K562 (cell line): ENCODE measurements at regions not wholly inside any gene's neighbourhood (a gene's known extent, or its start where the extent isn't known, plus 50 kb on each side); places are given as distances from the start of the nearest gene placed in this dataset.

Experiments used
- ATAC-seq: fragments of 200-7000 bp; cut with Tn5 transposase; 3 replicates; pipeline ENCODE4 v1.9.1; 2020; ENCODE audit warnings: moderate library complexity
- BruUV-seq: library from RNA; stranded (reverse); fragments of 400-500 nt; replicated peaks from 2 replicates; lab custom pipeline; 2021; lab: Mats Ljungman, UMichigan
- CTCF ChIA-PET: fragments of 300-600 bp; formaldehyde crosslinking; extraction: SDS; loops from one replicate; lab custom pipeline; 2021; ENCODE audit warnings: low intra/inter-chr PET ratio; lab: Yijun Ruan, JAX
- POLR2A ChIA-PET: fragments of 300-600, 350-650 bp; sonication (Branson Sonifier 250); formaldehyde crosslinking; extraction: SDS; loops from one replicate; lab custom pipeline; 2021; ENCODE audit warnings: antibody characterized with exemption, inconsistent platforms; lab: Yijun Ruan, JAX
- DNase-seq, 4 experiments: peaks; one replicate each; pipeline versions ENCODE4 v3.0.0 to v3.0.0-alpha.2; 2011 to 2018; ENCODE audit warnings: low spot score in 3 of 4, mixed read lengths in 3 of 4; ENCODE audit errors: extremely low read depth in 1 of 4
- FAIRE-seq: peaks from 2 replicates; lab custom pipeline; 2011; peaks lifted over from hg19 to GRCh38; lab: Jason Lieb, UNC
- H2AFZ ChIP-seq: 2 replicates; pipeline ENCODE4 v1.6.0; 2011; ENCODE audit warnings: low read depth, low read length, control low read depth, inconsistent platforms
- H3K27ac ChIP-seq: fragments of 200-600 bp; 3 replicates; pipeline ENCODE4 v1.8.0; 2011; ENCODE audit warnings: low read depth, mild to moderate bottlenecking, control low read depth, inconsistent platforms, low read length, moderate library complexity, mixed read lengths; ENCODE audit errors: extremely low read depth
- H3K27me3 ChIP-seq, 2 experiments: fragments of 300-600 bp in 1 of 2; 2 replicates in 1 of 2; 3 replicates in 1 of 2; pipeline versions ENCODE4 v1.6.0 to v1.8.0; 2011; ENCODE audit warnings: inconsistent platforms in 2 of 2, low read length in 2 of 2, mild to moderate bottlenecking in 1 of 2, mixed read lengths in 1 of 2, moderate library complexity in 1 of 2; ENCODE audit not compliant: control insufficient read depth in 2 of 2, insufficient read depth in 2 of 2
- H3K36me3 ChIP-seq: fragments of 300-600 bp; 3 replicates; pipeline ENCODE4 v1.8.0; 2011; ENCODE audit warnings: mild to moderate bottlenecking, low read length, inconsistent platforms; ENCODE audit not compliant: control insufficient read depth, insufficient read depth
- H3K4me1 ChIP-seq, 2 experiments: fragments of 200-600 bp in 1 of 2; replicated peaks in 1 of 2; 2 replicates in 1 of 2; 3 replicates in 1 of 2; pipeline versions ENCODE4 v1.5.1 to v1.8.0; 2011; ENCODE audit warnings: inconsistent platforms in 2 of 2, low read length in 2 of 2, mild to moderate bottlenecking in 1 of 2, mixed read lengths in 1 of 2, moderate library complexity in 1 of 2; ENCODE audit not compliant: control insufficient read depth in 2 of 2, insufficient read depth in 2 of 2
- H3K4me2 ChIP-seq: 2 replicates; pipeline ENCODE4 v1.6.1; 2011; ENCODE audit warnings: low read length, control low read depth, inconsistent platforms, mixed read lengths; ENCODE audit not compliant: insufficient read depth
- H3K4me3 ChIP-seq: fragments of 200-600 bp; sonication (generic), shearing (Covaris generic); 2 replicates; pipeline ENCODE4 v1.5.1; 2016; ENCODE audit warnings: control low read depth, inconsistent platforms
- H3K79me2 ChIP-seq: fragments of 200-600 bp; 3 replicates; pipeline ENCODE4 v1.8.0; 2011; ENCODE audit warnings: low read length, inconsistent platforms; ENCODE audit not compliant: control insufficient read depth, insufficient read depth
- H3K9ac ChIP-seq, 2 experiments: 2 replicates each; pipeline versions ENCODE4 v1.6.0 to v1.6.1; 2011; ENCODE audit warnings: low read depth in 2 of 2, low read length in 2 of 2, control low read depth in 1 of 2, inconsistent platforms in 1 of 2, mild to moderate bottlenecking in 1 of 2, mixed read lengths in 1 of 2; ENCODE audit not compliant: insufficient read depth in 1 of 2
- H3K9me1 ChIP-seq: one replicate; pipeline ENCODE4 v1.6.0; 2011; ENCODE audit warnings: inconsistent platforms, mild to moderate bottlenecking, low read length, moderate library complexity; ENCODE audit not compliant: control insufficient read depth, insufficient read depth
- H3K9me3 ChIP-seq: replicated peaks from 2 replicates; pipeline ENCODE4 v1.5.1; 2011; ENCODE audit warnings: low read depth, low read length, inconsistent platforms; ENCODE audit not compliant: control insufficient read depth, insufficient read depth
- H4K20me1 ChIP-seq: replicated peaks from 2 replicates; pipeline ENCODE4 v1.6.1; 2011; ENCODE audit warnings: low read length, inconsistent platforms, mixed read lengths; ENCODE audit not compliant: control insufficient read depth, insufficient read depth
- CHD4 ChIP-seq: fragments of 200-600 bp; sonication (generic); IDR thresholded peaks from 3 replicates; pipeline ENCODE4 v1.6.1; 2012; ENCODE audit warnings: low read depth, mild to moderate bottlenecking, mixed read lengths, low read length, inconsistent platforms; ENCODE audit not compliant: insufficient read depth, insufficient replicate concordance, poor library complexity, severe bottlenecking
- FOSL1 ChIP-seq: fragments of 200-800 bp; sonication (Bioruptor generic); conservative IDR thresholded peaks from 2 replicates; pipeline ENCODE4 v1.6.1; 2016; ENCODE audit warnings: missing genetic modification characterization, missing compliant biosample characterization
- GTF2E2 ChIP-seq: fragments of 200-800 bp; sonication (Bioruptor generic); IDR thresholded peaks from 2 replicates; pipeline ENCODE4 v1.6.1; 2016; ENCODE audit warnings: missing genetic modification characterization, missing compliant biosample characterization
- HOMEZ ChIP-seq: fragments of 250-450 bp; sonication (Bioruptor Pico); IDR thresholded peaks from 2 replicates; pipeline ENCODE4 v1.4.0; 2020; ENCODE audit warnings: mild to moderate bottlenecking, moderate library complexity
- KLF16 ChIP-seq: IDR thresholded peaks from 2 replicates; pipeline ENCODE4 v1.6.1; 2016; ENCODE audit warnings: antibody characterized with exemption
- RAD51 ChIP-seq: fragments of 450-650 bp; IDR thresholded peaks from 2 replicates; pipeline ENCODE4 v1.7.1; 2016; ENCODE audit warnings: low read depth, mild to moderate bottlenecking, borderline replicate concordance
- RNF2 ChIP-seq: sonication (generic); IDR thresholded peaks from 2 replicates; pipeline ENCODE4 v1.6.1; 2016
- TGIF2 ChIP-seq: sonication (generic); formaldehyde crosslinking; IDR thresholded peaks from 2 replicates; pipeline ENCODE4 v1.8.1; 2022; ENCODE audit warnings: mild to moderate bottlenecking, missing genetic modification reagents, moderate library complexity
- USF2 ChIP-seq: sonication (generic); formaldehyde crosslinking; IDR thresholded peaks from 2 replicates; pipeline ENCODE4 v1.5.0; 2020; ENCODE audit warnings: missing genetic modification reagents
- ZFP1 ChIP-seq: fragments of 450-650 bp; formaldehyde crosslinking; IDR thresholded peaks from 2 replicates; pipeline ENCODE4 v1.4.0; 2020; ENCODE audit warnings: mild to moderate bottlenecking, mixed read lengths
- WGBS: fragments of 100-300 bp; shearing (Covaris generic); methylation state at CpG from one replicate; pipeline ENCODE4 v1.1.6; 2016; ENCODE audit warnings: low coverage, mixed read lengths; ENCODE audit not compliant: insufficient coverage; ENCODE audit errors: missing lambda C conversion rate; 5-methylcytosine and 5-hydroxymethylcytosine counted together
- in situ Hi-C: fragments of 300-500 bp; cut with MboI; formaldehyde crosslinking; loops from 4 replicates; pipeline ENCODE4 v1.15.0; 2018; ENCODE audit warnings: inconsistent platforms, mixed read lengths
- intact Hi-C: fragments of 100-400 bp; cut with micrococcal nuclease; formaldehyde crosslinking; loops from 2 replicates; pipeline ENCODE4 v1.14.2; 2022

GRCh38 chr13:62125451-62125850 is 709.8 kb upstream of the PCDH20 start:
- H3K4me2 ChIP-seq = no peak overlapping the region
- no peak overlapping the region for H3K27ac ChIP-seq
- H3K79me2 ChIP-seq = no peaks in the 10 kb centered on the region
- CTCF ChIA-PET = no interaction called here
- WGBS = 0% methylated on average over 1 of the region's 1 CpG
- H3K27me3 ChIP-seq = no peaks in the 10 kb centered on the region
- H4K20me1 ChIP-seq = no peaks in the 10 kb centered on the region
- no peak overlapping the region for H3K4me3 ChIP-seq
- no peak for ATAC-seq
- no peak overlapping the region for H3K9ac ChIP-seq
- no peak overlapping the region for H2AFZ ChIP-seq
- no peaks in the 10 kb centered on the region for H3K4me1 ChIP-seq
- no peaks in the 10 kb centered on the region for H3K36me3 ChIP-seq
- POLR2A ChIA-PET = no interaction called here
- in situ Hi-C loops = no loop called here
- no TSS peak for BruUV-seq
- no peaks in the 10 kb centered on the region for H3K9me1 ChIP-seq
- no peak for TF ChIP-seq TGIF2 (CRISPR knock-in tag)
- TF ChIP-seq RNF2 = no peak
- no peak for TF ChIP-seq FOSL1 (tag)
- TF ChIP-seq CHD4 = no peak
- TF ChIP-seq ZFP1 (CRISPR knock-in tag) = no peak
- TF ChIP-seq USF2 (CRISPR knock-in tag) = no peak
- no peak for TF ChIP-seq HOMEZ (CRISPR knock-in tag)
- TF ChIP-seq RAD51 = no peak
- no peak for TF ChIP-seq GTF2E2 (tag)
- no peak for TF ChIP-seq KLF16
- TF ChIP-seq, all 486 proteins: peak for 0
- FAIRE-seq = no peak
- H3K9me3 ChIP-seq = no peaks in the 10 kb centered on the region
- intact Hi-C loops = no loop called here
- DNase-seq = no peak
